IMR-90 (cell line): ENCODE measurements at regions not wholly inside any gene's neighbourhood (a gene's known extent, or its start where the extent isn't known, plus 50 kb on each side); places are given as distances from the start of the nearest gene placed in this dataset.
A peak's percentile ranks its signal among the peaks of the same experiment; 100 is the strongest.

ENCODE experiments used
- ATAC-seq: fragments of 200-7000 bp; cut with Tn5 transposase; 2 replicates; pipeline ENCODE4 v1.9.1; 2020; ENCODE audit warnings: low read depth, mild to moderate bottlenecking, moderate library complexity
- BruUV-seq: library from RNA; stranded (reverse); fragments of 400-500 nt; replicated peaks from 2 replicates; lab custom pipeline; 2021; lab: Mats Ljungman, UMichigan
- CTCF ChIA-PET: fragments of 300-600 bp; formaldehyde crosslinking; extraction: SDS; loops from one replicate; lab custom pipeline; 2021; ENCODE audit warnings: antibody characterized with exemption; lab: Yijun Ruan, JAX
- POLR2A ChIA-PET: fragments of 300-600 bp; sonication (Branson Sonifier 250); formaldehyde crosslinking; loops from one replicate; lab custom pipeline; 2022; ENCODE audit warnings: antibody characterized with exemption; ENCODE audit not compliant: unreplicated experiment; lab: Charles Lee
- DNase-seq: peaks from one replicate; pipeline ENCODE4 v3.0.0; 2013
- H2AFZ ChIP-seq: replicated peaks from 2 replicates; pipeline ENCODE3; 2013; ENCODE audit warnings: low read length, mild to moderate bottlenecking; ENCODE audit not compliant: poor library complexity
- H2AK5ac ChIP-seq: 2 replicates; pipeline ENCODE4 v1.6.1; 2013; ENCODE audit warnings: low read depth, low read length, inconsistent platforms
- H2AK9ac ChIP-seq: replicated peaks from 2 replicates; pipeline ENCODE3; 2013; ENCODE audit warnings: mild to moderate bottlenecking, low read depth, low read length, moderate library complexity; ENCODE audit not compliant: poor library complexity
- H2BK120ac ChIP-seq: 2 replicates; pipeline ENCODE4 v1.6.1; 2013; ENCODE audit warnings: low read depth, low read length, inconsistent platforms
- H2BK15ac ChIP-seq: 3 replicates; pipeline ENCODE4 v1.6.1; 2013; ENCODE audit warnings: low read depth, low read length, inconsistent platforms
- H2BK20ac ChIP-seq: 2 replicates; pipeline ENCODE4 v1.6.1; 2013; ENCODE audit warnings: low read depth, mild to moderate bottlenecking, inconsistent platforms, low read length, moderate library complexity
- H2BK5ac ChIP-seq: 2 replicates; pipeline ENCODE4 v1.6.1; 2013; ENCODE audit warnings: mild to moderate bottlenecking, low read depth, low read length, inconsistent platforms; ENCODE audit not compliant: poor library complexity, severe bottlenecking
- H3K14ac ChIP-seq: replicated peaks from 2 replicates; pipeline ENCODE4 v1.6.1; 2013; ENCODE audit warnings: low read depth, low read length, inconsistent platforms
- H3K18ac ChIP-seq: 2 replicates; pipeline ENCODE4 v1.6.1; 2013; ENCODE audit warnings: low read depth, low read length, control low read depth
- H3K23ac ChIP-seq: 2 replicates; pipeline ENCODE4 v1.6.1; 2013; ENCODE audit warnings: low read depth, low read length, inconsistent platforms
- H3K27ac ChIP-seq: 2 replicates; pipeline ENCODE4 v1.5.1; 2013; ENCODE audit warnings: mild to moderate bottlenecking, control low read depth, low read length; ENCODE audit not compliant: insufficient read depth
- H3K27me3 ChIP-seq: 2 replicates; pipeline ENCODE4 v1.6.1; 2013; ENCODE audit warnings: low read length; ENCODE audit not compliant: control insufficient read depth, insufficient read depth
- H3K36me3 ChIP-seq: 2 replicates; pipeline ENCODE4 v1.6.1; 2013; ENCODE audit warnings: low read length, mixed read lengths; ENCODE audit not compliant: control insufficient read depth, insufficient read depth
- H3K4ac ChIP-seq: 2 replicates; pipeline ENCODE4 v1.6.1; 2013; ENCODE audit warnings: low read depth, low read length, inconsistent platforms
- H3K4me1 ChIP-seq: 2 replicates; pipeline ENCODE4 v1.6.1; 2013; ENCODE audit warnings: low read length, mixed read lengths; ENCODE audit not compliant: control insufficient read depth, insufficient read depth
- H3K4me2 ChIP-seq: 2 replicates; pipeline ENCODE4 v1.6.1; 2013; ENCODE audit warnings: low read depth, mild to moderate bottlenecking, control low read depth, low read length, moderate library complexity
- H3K4me3 ChIP-seq: 2 replicates; pipeline ENCODE4 v1.5.1; 2013; ENCODE audit warnings: low read depth, mild to moderate bottlenecking, control low read depth, low read length, moderate library complexity; ENCODE audit not compliant: insufficient read depth
- H3K56ac ChIP-seq: 2 replicates; pipeline ENCODE4 v1.6.1; 2013; ENCODE audit warnings: low read length, inconsistent platforms; ENCODE audit not compliant: insufficient read depth; ENCODE audit errors: extremely low read depth
- H3K79me1 ChIP-seq, 2 experiments: 2 replicates each; pipeline ENCODE4 v1.6.1; 2013; ENCODE audit warnings: low read length in 2 of 2, inconsistent platforms in 1 of 2, low read depth in 1 of 2
- H3K9ac ChIP-seq: 2 replicates; pipeline ENCODE4 v1.6.1; 2013; ENCODE audit warnings: low read depth, low read length, control low read depth
- H3K9me1 ChIP-seq: 2 replicates; pipeline ENCODE4 v1.6.1; 2013; ENCODE audit warnings: low read length, inconsistent platforms; ENCODE audit not compliant: insufficient read depth
- H3K9me3 ChIP-seq: 2 replicates; pipeline ENCODE4 v1.6.1; 2013; ENCODE audit warnings: low read length; ENCODE audit not compliant: control insufficient read depth, insufficient read depth
- H4K20me1 ChIP-seq: 2 replicates; pipeline ENCODE4 v1.6.1; 2013; ENCODE audit warnings: low read length, inconsistent platforms; ENCODE audit not compliant: insufficient read depth
- H4K5ac ChIP-seq: 2 replicates; pipeline ENCODE4 v1.6.1; 2013; ENCODE audit warnings: mild to moderate bottlenecking, low read depth, low read length, control low read depth
- H4K8ac ChIP-seq, 2 experiments: 2 replicates each; pipeline ENCODE4 v1.6.1; 2013; ENCODE audit warnings: low read depth in 2 of 2, low read length in 2 of 2, control low read depth in 1 of 2, inconsistent platforms in 1 of 2
- H4K91ac ChIP-seq: 2 replicates; pipeline ENCODE4 v1.6.1; 2013; ENCODE audit warnings: low read depth, low read length, inconsistent platforms; ENCODE audit not compliant: insufficient read depth
- BHLHE40 ChIP-seq: fragments of 150-350 bp; IDR thresholded peaks from 2 replicates; pipeline ENCODE4 v1.6.1; 2016; ENCODE audit warnings: mild to moderate bottlenecking, low read depth, low read length
- CEBPB ChIP-seq: IDR thresholded peaks from 2 replicates; pipeline ENCODE4 v1.6.1; 2012; ENCODE audit warnings: low read depth, low read length, improper control_type of control experiment
- CHD1 ChIP-seq: IDR thresholded peaks from 2 replicates; pipeline ENCODE4 v1.6.1; 2012; ENCODE audit warnings: low read depth, low read length, improper control_type of control experiment
- FOS ChIP-seq: fragments of 150-350 bp; IDR thresholded peaks from 2 replicates; pipeline ENCODE4 v1.6.1; 2016; ENCODE audit warnings: low read depth, low read length
- MAZ ChIP-seq: IDR thresholded peaks from 2 replicates; pipeline ENCODE4 v1.6.1; 2012; ENCODE audit warnings: low read depth, mild to moderate bottlenecking, low read length, improper control_type of control experiment, moderate library complexity, borderline replicate concordance
- NFE2L2 ChIP-seq: fragments of 150-350 bp; IDR thresholded peaks from 2 replicates; pipeline ENCODE4 v1.6.1; 2016; ENCODE audit warnings: low read depth, mild to moderate bottlenecking, low read length
- RAD21 ChIP-seq: IDR thresholded peaks from 2 replicates; pipeline ENCODE4 v1.6.1; 2012; ENCODE audit warnings: low read length, improper control_type of control experiment
- RFX5 ChIP-seq: IDR thresholded peaks from 2 replicates; pipeline ENCODE4 v1.8.0; 2012; ENCODE audit warnings: low read depth, mild to moderate bottlenecking, low read length, moderate library complexity
- SMC3 ChIP-seq: fragments of 150-350 bp; IDR thresholded peaks from 2 replicates; pipeline ENCODE4 v1.6.1; 2016; ENCODE audit warnings: low read depth, mild to moderate bottlenecking, antibody characterized with exemption, low read length, moderate library complexity
- USF2 ChIP-seq: fragments of 150-350 bp; IDR thresholded peaks from 2 replicates; pipeline ENCODE4 v1.6.1; 2017; ENCODE audit warnings: mild to moderate bottlenecking, antibody characterized with exemption, low read length, low read depth
- WGBS, 2 experiments: methylation state at CpG; one replicate each; pipeline versions ENCODE4 v1.1.5 to v1.1.7; 2013; ENCODE audit warnings: missing lambda C conversion rate in 2 of 2; ENCODE audit not compliant: insufficient read length in 1 of 2; ENCODE audit errors: extremely low coverage in 2 of 2; 5-methylcytosine and 5-hydroxymethylcytosine counted together
- dilution Hi-C: fragments of 300-500 bp; cut with HindIII; formaldehyde crosslinking; loops from one replicate; pipeline ENCODE4 v1.14.3; 2018; ENCODE audit warnings: low sequenced_read_pairs; ENCODE audit not compliant: unreplicated experiment
- in situ Hi-C: fragments of 300-500 bp; cut with MboI; formaldehyde crosslinking; loops from 3 replicates; pipeline ENCODE4 v1.14.3; 2019; ENCODE audit warnings: low sequenced_read_pairs, inconsistent platforms, mixed read lengths
- intact Hi-C: fragments of 100-400 bp; cut with micrococcal nuclease; formaldehyde crosslinking; loops from 2 replicates; pipeline ENCODE4 v1.10.0; 2022
- TF ChIP-seq, protein P1 (sequence below): conservative IDR thresholded peaks from 2 replicates; pipeline ENCODE4 v1.5.1; 2012; ENCODE audit warnings: mild to moderate bottlenecking, low read depth, low read length, improper control_type of control experiment

GRCh38 chr6:134729561-134729960 is 220.3 kb downstream of the ALDH8A1 start:
- H2AK5ac ChIP-seq: no peak overlapping the region
- no peak overlapping the region for H2AFZ ChIP-seq
- H2BK20ac ChIP-seq: peak overlapping the region; percentile 74; the same call in 1 of the 2 replicates
- H4K91ac ChIP-seq: peak overlapping the region; percentile 55; the same call in 1 of the 2 replicates
- in situ Hi-C loops: no loop called here
- peak overlapping the region; percentile 19; the same call in 1 of the 2 replicates for H3K4ac ChIP-seq
- H3K4me1 ChIP-seq: peaks cover 9% of the 10 kb centered on the region
- H2BK5ac ChIP-seq: peak overlapping the region; percentile 76
- CTCF ChIA-PET: no interaction called here
- DNase-seq: peak; percentile 29
- no TSS peak for BruUV-seq
- H3K9me1 ChIP-seq: no peaks in the 10 kb centered on the region
- H3K18ac ChIP-seq: peak overlapping the region; percentile 69; the same call in 1 of the 2 replicates
- H3K27ac ChIP-seq: no peak overlapping the region
- dilution Hi-C loops: no loop called here
- no peak overlapping the region for H3K4me2 ChIP-seq
- no peaks in the 10 kb centered on the region; a peak in 1 of 4 replicates for H3K79me1 ChIP-seq
- no peaks in the 10 kb centered on the region for H4K20me1 ChIP-seq
- intact Hi-C loops: no loop called here
- H3K14ac ChIP-seq: no peak overlapping the region; the same call in 1 of the 2 replicates
- no peak overlapping the region for H2BK15ac ChIP-seq
- no peak overlapping the region for H3K4me3 ChIP-seq
- H4K5ac ChIP-seq: peak overlapping the region; percentile 53; the same call in 1 of the 2 replicates
- H3K56ac ChIP-seq: no peak overlapping the region
- H2BK120ac ChIP-seq: peak overlapping the region; percentile 62
- peak overlapping the region; percentile 7 to 40; a peak in 3 of 4 replicates for H4K8ac ChIP-seq
- WGBS, 2 experiments: no CpG with 5 or more reads among the region's 4 CpGs
- H3K36me3 ChIP-seq: no peaks in the 10 kb centered on the region
- POLR2A ChIA-PET: no interaction called here
- no peaks in the 10 kb centered on the region for H3K27me3 ChIP-seq
- H3K23ac ChIP-seq: no peak overlapping the region
- TF ChIP-seq FOS: no peak
- no peak for TF ChIP-seq CEBPB
- no peak for TF ChIP-seq RAD21
- TF ChIP-seq, protein P1, sequence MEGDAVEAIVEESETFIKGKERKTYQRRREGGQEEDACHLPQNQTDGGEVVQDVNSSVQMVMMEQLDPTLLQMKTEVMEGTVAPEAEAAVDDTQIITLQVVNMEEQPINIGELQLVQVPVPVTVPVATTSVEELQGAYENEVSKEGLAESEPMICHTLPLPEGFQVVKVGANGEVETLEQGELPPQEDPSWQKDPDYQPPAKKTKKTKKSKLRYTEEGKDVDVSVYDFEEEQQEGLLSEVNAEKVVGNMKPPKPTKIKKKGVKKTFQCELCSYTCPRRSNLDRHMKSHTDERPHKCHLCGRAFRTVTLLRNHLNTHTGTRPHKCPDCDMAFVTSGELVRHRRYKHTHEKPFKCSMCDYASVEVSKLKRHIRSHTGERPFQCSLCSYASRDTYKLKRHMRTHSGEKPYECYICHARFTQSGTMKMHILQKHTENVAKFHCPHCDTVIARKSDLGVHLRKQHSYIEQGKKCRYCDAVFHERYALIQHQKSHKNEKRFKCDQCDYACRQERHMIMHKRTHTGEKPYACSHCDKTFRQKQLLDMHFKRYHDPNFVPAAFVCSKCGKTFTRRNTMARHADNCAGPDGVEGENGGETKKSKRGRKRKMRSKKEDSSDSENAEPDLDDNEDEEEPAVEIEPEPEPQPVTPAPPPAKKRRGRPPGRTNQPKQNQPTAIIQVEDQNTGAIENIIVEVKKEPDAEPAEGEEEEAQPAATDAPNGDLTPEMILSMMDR: no peak
- TF ChIP-seq RFX5: no peak
- TF ChIP-seq CHD1: no peak
- no peak for TF ChIP-seq SMC3
- TF ChIP-seq MAZ: no peak
- TF ChIP-seq USF2: no peak
- TF ChIP-seq NFE2L2: no peak
- no peak for TF ChIP-seq BHLHE40
- H3K9me3 ChIP-seq: no peaks in the 10 kb centered on the region; the same call in 1 of the 2 replicates
- H2AK9ac ChIP-seq: no peak overlapping the region
- H3K9ac ChIP-seq: no peak overlapping the region
- no peak for ATAC-seq
